GM21360 (cell line): ENCODE measurements at regions not wholly inside any gene's neighbourhood (a gene's known extent, or its start where the extent isn't known, plus 50 kb on each side); places are given as distances from the start of the nearest gene placed in this dataset.
"Not testable (repeated sequence)": the region's sequence is repeated elsewhere in the genome, so short reads cannot be mapped to it uniquely, and the experiment has no call there.

Experiments
- ATAC-seq: cut with Tn5 transposase; IDR thresholded peaks from one replicate; pipeline ENCODE4 v1.9.1; 2021; ENCODE audit warnings: mild to moderate bottlenecking, moderate library complexity; ENCODE audit not compliant: unreplicated experiment

DNA sequence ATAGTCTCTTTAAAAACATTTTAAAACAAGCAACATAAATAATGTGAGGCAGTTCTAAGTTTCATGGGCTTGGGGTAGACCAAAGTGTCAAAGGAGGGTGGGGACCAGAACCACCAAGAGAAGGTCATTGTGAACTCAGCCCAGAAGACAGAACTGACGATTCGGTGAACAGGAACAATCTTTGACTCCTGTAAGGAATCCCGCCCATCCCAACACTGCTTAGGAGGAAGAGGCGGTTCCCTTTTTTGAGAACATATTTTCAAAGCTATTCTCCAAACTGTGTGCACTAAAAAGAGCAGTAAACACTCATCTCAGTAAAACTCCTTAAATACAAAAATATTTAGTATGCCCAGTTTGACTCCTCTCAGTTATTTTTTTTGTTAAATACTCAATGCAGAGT, 176.5 kb upstream of the TLE4 start:
- no peak for ATAC-seq

GRCh38 chr9:79395755-79396154, 176.0 kb upstream of the TLE4 start:
- ATAC-seq = no peak

GRCh38 chr9:79396168-79396567, 175.6 kb upstream of the TLE4 start:
- no peak for ATAC-seq

DNA sequence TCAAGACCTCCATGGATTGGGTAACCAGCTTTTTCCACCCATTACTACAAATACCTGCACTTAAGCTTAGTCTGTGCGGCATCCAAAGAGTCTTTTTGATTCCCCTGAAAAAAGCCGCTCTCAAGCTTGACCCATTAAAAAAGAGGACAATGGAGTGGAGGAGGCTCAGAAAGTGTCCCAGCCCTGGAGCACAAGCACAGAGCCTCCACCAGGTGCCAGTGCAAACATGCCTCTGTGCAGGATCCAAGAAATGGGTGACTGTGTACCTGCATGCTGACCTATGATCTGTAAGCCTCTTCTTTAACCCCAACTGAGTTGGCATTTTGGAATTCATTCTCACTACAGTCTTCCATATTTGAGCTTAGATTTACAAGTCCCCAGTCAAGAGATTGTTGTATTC, 168.3 kb upstream of the TLE4 start:
- no peak for ATAC-seq

DNA sequence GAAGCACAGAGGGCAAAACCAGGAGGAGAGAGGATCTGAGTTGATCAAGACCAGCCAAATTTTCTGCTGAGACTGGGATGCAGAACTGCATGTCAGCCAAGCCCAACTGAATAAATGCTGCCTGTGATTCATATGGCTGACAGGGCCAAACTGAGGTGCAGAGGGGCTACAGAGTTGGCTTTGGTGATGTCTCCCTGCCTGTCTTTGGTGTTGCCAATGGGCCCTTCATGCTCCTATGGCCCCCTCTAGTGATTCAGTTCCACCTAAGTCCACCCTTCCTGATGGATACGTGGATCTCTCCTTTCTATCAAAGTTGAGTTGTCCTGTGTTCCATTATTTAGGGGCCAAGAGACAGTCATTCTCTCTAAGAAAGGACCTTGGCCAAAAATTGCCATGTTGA, 163.6 kb upstream of the TLE4 start:
- no peak for ATAC-seq

DNA sequence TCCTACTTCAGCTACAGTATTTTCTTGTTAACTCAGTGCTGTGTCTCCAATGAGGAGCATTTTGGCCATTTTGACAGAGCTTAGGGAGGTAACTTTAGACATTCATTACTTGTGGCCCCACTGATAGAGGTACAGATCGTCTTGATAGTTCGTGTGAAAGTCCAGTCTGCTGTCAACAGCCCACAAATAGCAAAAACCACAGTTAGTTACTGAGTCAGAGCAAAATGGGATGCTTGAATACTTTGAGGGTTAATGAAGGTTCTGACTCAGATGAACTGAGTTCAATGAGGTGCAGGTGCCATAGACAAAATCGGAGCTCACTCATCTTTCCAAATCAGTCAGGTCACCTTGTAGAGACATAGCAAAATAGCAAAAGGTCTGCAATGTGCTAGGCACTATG, 163.1 kb upstream of the TLE4 start:
- no peak for ATAC-seq

- no peak for ATAC-seq
Observed at GRCh38 chr9:79409182-79409823, 162.5 kb upstream of the TLE4 start.

DNA sequence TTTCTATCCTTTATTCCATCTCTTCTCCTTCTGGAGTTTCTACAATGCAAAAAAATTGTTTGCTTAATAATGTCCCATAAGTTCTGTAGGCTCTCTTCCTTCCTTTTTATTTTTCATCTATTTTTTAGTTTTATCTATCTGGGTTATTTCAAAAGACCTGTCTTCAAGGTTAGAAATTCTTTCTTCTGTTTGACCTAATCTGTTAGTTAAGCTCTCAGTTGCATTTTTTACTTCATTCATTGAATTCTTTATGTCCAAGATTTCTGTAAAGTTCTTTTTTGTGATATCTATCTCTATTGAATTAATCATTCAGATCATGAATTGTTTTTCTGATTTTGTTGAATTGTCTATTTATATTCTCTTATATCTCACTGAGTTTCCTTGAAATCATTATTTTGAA, 145.9 kb upstream of the TLE4 start:
- no peak for ATAC-seq

DNA sequence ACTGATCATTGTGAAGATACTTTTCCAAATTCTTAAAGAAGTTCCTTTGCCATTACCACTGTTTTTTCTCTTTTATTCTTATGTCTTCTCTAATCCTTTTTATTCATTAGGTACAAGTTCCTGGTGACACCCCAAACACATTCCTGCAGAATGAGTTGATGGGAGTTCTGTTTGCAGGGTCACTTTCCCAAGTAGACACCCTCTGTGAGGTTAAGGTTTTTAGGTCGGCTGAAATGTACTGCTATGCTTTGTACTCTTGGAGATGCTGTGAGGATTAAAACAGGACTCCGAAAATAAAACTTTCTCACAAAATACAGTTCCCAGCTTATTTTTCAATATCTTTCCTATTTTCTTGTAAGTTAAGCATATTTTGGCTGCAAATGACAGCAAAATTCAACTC, 143.3 kb upstream of the TLE4 start:
- ATAC-seq = no peak

DNA sequence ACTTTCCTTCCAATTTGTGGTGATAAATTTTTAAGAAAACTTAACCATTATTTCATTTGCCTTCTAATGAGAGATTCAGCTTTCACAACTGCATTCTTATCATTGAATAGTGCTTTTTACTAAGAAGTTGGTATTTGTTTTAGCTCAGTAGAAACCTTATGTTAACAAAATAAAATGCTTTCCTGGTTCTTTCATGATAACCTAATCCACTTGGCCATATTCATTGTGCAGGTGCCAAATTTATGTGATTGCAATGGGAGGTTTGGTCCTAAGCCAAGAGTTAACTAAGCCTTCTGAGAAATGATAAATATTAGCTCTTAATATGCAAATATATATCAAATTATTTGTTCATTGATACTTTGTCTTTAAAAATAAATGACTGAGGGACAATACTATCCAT, 141.1 kb upstream of the TLE4 start:
- no peak for ATAC-seq

- no peak for ATAC-seq
Observed at GRCh38 chr9:79431019-79431679, 140.6 kb upstream of the TLE4 start.

- ATAC-seq = no peak
Observed at GRCh38 chr9:79432485-79432884, 139.3 kb upstream of the TLE4 start.

- no peak for ATAC-seq
Observed at GRCh38 chr9:79433703-79434102, 138.1 kb upstream of the TLE4 start.

DNA sequence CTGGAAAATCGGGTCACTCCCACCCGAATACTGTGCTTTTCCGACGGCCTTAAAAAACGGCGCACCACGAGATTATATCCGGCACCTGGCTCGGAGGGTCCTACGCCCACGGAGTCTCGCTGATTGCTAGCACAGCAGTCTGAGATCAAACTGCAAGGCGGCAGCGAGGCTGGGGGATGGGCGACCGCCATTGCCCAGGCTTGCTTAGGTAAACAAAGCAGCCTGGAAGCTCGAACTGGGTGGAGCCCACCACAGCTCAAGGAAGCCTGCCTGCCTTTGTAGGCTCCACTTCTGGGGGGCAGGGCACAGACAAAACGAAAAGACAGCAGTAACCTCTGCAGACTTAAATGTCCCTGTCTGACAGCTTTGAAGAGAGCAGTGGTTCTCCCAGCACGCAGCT, 132.5 kb upstream of the TLE4 start:
- ATAC-seq = not testable (repeated sequence)

- ATAC-seq = no peak
Observed at GRCh38 chr9:79446523-79447307, 125.0 kb upstream of the TLE4 start.

- ATAC-seq = no peak
Observed at GRCh38 chr9:79447308-79447605, 124.5 kb upstream of the TLE4 start.

DNA sequence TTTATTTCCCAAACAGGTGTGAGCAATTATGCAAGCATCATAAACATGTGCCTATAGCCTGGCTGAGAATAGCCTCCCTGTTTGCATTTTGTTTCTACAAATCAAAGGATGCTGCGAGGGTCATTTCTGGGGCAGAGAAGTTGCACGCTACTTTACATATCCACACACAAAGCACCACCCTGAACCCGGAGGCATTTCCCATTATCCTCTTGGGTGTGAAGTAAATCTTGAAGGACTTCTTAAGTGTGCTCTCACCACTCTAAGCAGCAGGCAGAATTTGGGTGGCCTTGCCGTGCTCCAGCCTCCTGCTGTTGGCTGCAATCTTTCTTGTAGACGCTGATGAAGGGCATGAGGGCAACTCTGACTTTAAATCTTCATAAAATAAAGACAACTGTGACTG, 124.0 kb upstream of the TLE4 start:
- ATAC-seq = no peak

GRCh38 chr9:79452265-79452664, 119.5 kb upstream of the TLE4 start:
- ATAC-seq = no peak

GRCh38 chr9:79461712-79462111, 110.1 kb upstream of the TLE4 start:
- no peak for ATAC-seq

DNA sequence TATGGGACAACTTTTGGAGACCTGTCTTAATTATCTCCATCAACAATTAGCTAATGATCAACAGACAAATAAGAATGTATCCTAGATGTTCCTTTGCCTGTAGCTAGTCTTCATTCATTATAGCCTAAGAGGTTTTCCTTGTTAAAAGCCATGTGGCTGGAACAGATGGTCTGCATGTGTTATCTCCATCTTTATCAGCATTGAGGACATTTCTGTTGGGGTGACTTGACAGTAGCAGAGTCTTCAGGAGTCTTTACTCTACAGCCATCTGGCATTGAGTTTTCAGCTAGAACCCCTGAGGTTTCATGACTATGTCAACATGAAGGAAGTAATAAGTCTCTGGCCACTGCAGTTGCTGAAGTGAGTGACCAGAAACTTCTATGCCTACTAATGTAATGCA, 106.6 kb upstream of the TLE4 start:
- no peak for ATAC-seq

- no peak for ATAC-seq
Observed at GRCh38 chr9:79469164-79469563, 102.6 kb upstream of the TLE4 start.

- ATAC-seq = no peak
Observed at GRCh38 chr9:79470954-79471353, 100.8 kb upstream of the TLE4 start.
